Activated CD8-positive, alpha-beta memory T cell treated with anti-CD3 and anti-CD28 coated beads for 36 hours (primary cell): ENCODE measurements at regions not wholly inside any gene's neighbourhood (a gene's known extent, or its start where the extent isn't known, plus 50 kb on each side); places are given as distances from the start of the nearest gene placed in this dataset.
"Not testable (repeated sequence)": the region's sequence is repeated elsewhere in the genome, so short reads cannot be mapped to it uniquely, and the experiment has no call there.

Experiments used
- CTCF ChIA-PET: fragments of 350-600 bp; sonication (Branson Sonifier 250); formaldehyde crosslinking; loops from one replicate; lab custom pipeline; 2021; ENCODE audit warnings: antibody characterized with exemption; lab: Charles Lee
- POLR2A ChIA-PET: fragments of 350-600 bp; sonication (Branson Sonifier 250); formaldehyde crosslinking; loops from one replicate; lab custom pipeline; 2021; ENCODE audit warnings: antibody characterized with exemption; lab: Charles Lee

DNA sequence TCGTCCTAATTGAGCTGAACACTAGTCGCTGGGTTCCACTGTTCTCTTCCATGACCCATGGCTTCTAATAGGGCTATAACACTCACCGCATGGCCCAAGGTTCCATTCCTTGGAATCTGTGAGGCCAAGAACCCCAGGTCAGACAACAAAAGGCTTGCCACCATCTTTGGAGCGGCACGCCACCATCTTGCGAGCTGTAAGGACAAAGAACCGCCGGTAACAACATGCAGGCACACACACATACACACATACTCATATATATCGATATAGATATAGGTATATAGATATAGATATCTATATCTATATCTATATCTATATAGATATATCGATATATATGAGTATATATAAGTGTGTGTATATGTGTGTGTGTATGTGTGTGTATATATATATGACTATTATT, 657.7 kb downstream of the PRIM2 start:
- CTCF ChIA-PET, POLR2A ChIA-PET: not testable (repeated sequence)

- CTCF ChIA-PET, POLR2A ChIA-PET: not testable (repeated sequence)
Observed at GRCh38 chr6:57976371-57976770, 658.9 kb downstream of the PRIM2 start.

DNA sequence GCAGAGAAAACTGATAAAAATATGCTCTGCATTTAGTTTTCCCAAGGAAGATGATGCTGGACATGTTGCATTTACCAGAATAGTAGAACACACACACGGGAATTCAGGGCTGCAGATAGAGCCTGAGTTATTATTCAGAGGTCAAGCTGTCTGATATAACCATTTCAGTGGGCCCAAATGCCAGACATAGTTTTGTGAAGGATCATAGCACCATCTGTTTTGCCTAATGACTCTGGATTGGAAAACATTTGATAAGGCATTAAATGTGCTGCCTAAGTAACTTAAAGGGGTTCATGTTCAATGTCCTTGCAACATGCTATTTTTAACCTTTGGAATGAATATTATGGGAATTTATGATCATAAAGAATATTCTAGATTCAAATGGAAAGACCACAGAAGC, 666.2 kb downstream of the PRIM2 start:
- CTCF ChIA-PET, POLR2A ChIA-PET: not testable (repeated sequence)

DNA sequence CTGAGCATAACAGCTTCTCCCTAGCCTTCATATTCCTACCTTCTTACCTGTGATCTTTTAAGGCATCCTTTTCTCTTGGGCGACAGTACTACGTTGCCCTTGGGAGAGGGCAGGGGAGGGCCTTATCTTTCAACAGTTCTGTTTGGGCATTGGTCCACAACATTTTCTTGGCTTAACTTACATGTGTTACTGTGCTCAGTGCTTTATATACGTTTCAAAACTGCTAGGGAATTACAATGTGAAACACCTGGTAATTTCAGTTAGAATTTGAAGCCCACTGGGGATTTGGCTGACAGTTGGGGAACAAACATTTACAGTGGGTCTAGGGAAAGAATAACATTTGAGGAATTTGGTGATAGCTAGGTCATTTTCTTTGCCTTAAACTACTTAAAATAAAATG, 667.1 kb downstream of the PRIM2 start:
- CTCF ChIA-PET, POLR2A ChIA-PET: not testable (repeated sequence)

GRCh38 chr6:57985734-57986133, 668.3 kb downstream of the PRIM2 start:
- POLR2A ChIA-PET, CTCF ChIA-PET: not testable (repeated sequence)

- CTCF ChIA-PET, POLR2A ChIA-PET: not testable (repeated sequence)
Observed at GRCh38 chr6:57986584-57986983, 669.2 kb downstream of the PRIM2 start.

DNA sequence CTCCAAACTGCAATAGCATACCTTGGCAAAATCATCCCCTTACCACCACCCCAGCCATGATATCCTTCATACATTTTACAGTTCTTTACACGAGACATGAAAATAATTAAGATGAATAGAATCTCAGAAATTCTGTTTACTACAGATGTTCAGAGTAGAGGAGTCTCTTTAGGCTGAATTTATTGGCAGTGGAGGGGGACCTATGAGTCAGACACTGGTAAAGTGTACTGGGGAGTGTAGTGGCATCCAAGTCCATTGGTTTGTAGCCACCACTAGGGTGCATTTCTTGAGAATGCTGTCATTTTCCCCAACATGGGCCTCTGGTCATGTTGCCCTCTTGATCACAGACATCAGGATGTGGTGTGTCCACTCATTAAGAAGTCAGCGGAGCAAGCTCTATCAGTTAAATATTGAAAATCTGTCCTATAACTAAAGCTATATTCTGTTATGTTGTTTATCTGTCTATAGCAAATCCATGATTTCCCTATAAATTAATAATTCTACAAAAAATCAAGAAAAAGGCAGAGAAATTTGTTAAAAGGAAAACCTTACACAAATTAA, 672.2 kb downstream of the PRIM2 start:
- CTCF ChIA-PET = not testable (repeated sequence)

GRCh38 chr6:57998858-57999619, 681.6 kb downstream of the PRIM2 start:
- POLR2A ChIA-PET, CTCF ChIA-PET: not testable (repeated sequence)

More for the DNA sequence above, 672.2 kb downstream of the PRIM2 start:
- POLR2A ChIA-PET = not testable (repeated sequence)

- CTCF ChIA-PET, POLR2A ChIA-PET: not testable (repeated sequence)
Observed at GRCh38 chr6:58000233-58000632, 682.8 kb downstream of the PRIM2 start.

GRCh38 chr6:58003417-58004167, 686.2 kb downstream of the PRIM2 start:
- POLR2A ChIA-PET, CTCF ChIA-PET: not testable (repeated sequence)

DNA sequence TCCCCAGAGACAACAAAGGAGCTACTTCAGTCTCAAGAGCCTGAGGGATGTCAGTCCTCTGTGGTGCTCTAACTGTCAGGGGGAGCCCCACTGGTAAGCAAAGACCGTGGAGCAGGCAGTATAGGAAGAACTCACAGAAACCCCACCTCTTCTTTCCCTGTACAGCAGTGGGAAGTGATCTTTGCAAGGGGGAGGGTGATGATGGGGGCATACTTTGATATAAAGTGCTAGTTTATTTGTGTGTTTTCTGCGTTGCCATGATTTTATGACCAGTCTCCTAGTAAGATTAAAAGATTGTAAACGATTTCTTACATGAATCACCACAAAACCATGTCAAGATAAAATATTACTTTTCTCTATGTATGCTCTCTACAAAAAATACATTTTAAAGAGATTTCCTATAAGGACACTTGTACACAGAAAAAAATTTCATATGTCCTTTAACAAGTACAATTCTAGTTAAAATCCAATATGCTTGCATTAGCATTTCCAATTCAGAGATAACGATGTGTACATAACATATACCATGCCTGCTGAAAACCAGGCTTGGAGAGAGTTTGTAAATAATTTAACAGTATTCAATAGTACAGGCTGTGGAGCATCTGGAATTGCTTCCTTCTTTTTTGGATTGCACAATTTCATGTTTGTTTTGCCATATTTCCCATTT, 690.0 kb downstream of the PRIM2 start:
- CTCF ChIA-PET, POLR2A ChIA-PET: not testable (repeated sequence)

- CTCF ChIA-PET = not testable (repeated sequence)
Observed at GRCh38 chr6:58008001-58008335, 690.5 kb downstream of the PRIM2 start.

GRCh38 chr6:58011954-58012600, 694.6 kb downstream of the PRIM2 start:
- CTCF ChIA-PET = not testable (repeated sequence)

More at GRCh38 chr6:58008001-58008335, 690.5 kb downstream of the PRIM2 start:
- POLR2A ChIA-PET = not testable (repeated sequence)

DNA sequence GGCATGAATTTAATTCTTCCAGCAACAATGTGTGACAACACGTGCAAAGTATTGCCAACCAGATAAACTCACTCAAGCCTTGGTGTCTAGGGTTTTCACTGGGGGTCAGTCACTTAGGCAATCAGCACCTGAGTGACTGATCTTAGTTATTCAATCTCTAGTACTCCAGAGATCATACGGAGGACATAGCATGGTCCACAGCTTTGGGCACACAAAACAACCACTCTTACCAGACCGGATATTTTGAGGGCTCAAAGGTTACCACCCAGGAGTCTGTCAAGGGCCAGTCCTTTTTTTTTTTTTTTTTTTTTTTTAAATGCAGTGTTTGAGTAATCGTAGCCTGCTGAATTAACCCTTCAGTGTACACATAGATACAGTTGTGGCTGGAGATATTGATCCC, 699.2 kb downstream of the PRIM2 start:
- CTCF ChIA-PET, POLR2A ChIA-PET: not testable (repeated sequence)

More at GRCh38 chr6:58011954-58012600, 694.6 kb downstream of the PRIM2 start:
- POLR2A ChIA-PET = not testable (repeated sequence)

GRCh38 chr6:58028188-58028587, 710.8 kb downstream of the PRIM2 start:
- CTCF ChIA-PET = not testable (repeated sequence)

GRCh38 chr6:58038213-58038612, 720.8 kb downstream of the PRIM2 start:
- CTCF ChIA-PET, POLR2A ChIA-PET: not testable (repeated sequence)

More at GRCh38 chr6:58028188-58028587, 710.8 kb downstream of the PRIM2 start:
- POLR2A ChIA-PET = not testable (repeated sequence)

DNA sequence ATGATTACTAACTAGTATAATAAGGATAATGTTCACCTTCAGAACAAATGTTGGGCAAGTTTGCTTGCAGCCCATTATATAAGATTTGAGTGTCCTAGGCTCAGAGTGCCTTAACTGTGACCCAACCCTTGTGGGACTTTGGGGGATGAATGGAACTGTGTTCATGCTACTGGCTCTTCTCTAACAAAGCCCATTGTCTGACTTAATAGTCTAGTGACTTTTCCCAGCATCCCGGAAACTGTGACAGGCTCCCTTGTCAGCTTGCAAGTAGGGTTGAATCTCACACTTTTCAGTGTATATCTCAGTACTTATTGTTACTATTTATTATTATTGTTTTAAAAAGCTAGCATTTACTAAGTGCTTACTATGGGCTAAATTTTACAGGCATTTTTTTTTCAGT, 729.2 kb downstream of the PRIM2 start:
- POLR2A ChIA-PET, CTCF ChIA-PET: not testable (repeated sequence)

DNA sequence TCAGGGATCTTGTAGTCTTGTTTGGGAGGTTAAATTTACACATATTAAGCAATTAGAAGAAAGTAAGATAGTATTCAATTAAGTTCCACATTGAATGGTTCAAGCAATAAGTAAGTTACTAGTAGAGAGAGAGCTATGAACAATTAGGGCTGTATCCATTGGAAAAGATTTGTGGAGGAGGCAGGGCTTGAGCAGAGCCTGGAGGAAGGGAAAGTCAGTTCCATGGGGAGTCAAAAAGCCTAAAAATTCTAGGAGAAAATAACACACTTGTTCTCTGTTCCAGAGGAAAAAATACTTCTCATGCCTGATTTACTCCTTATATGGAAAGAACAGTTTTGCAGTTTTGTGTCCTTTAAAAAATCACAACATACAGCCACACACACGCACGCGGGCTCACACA, 730.0 kb downstream of the PRIM2 start:
- CTCF ChIA-PET, POLR2A ChIA-PET: not testable (repeated sequence)

GRCh38 chr6:58047865-58048264, 730.4 kb downstream of the PRIM2 start:
- POLR2A ChIA-PET, CTCF ChIA-PET: not testable (repeated sequence)
